ENCODE measurements at regions not wholly inside any gene's neighbourhood (a gene's known extent, or its start where the extent isn't known, plus 50 kb on each side); places are given as distances from the start of the nearest gene placed in this dataset.

GRCh38 chr5:82511134-82511533, 233.0 kb upstream of the RPS23 start:
- no peak for TF ChIP-seq CTCF (IDR thresholded peaks at IDR 0.05; ENCODE audit: control extremely low read depth in 1 of 3, insufficient read depth in 1 of 3, low read depth in 1 of 3, low read length in 3 of 3)
- TF ChIP-seq POLR2A (IDR thresholded peaks at IDR 0.05; ENCODE audit: control extremely low read depth in 1 of 2, low read depth in 2 of 2, low read length in 2 of 2), result no peak
- TF ChIP-seq SIRT6 (IDR thresholded peaks at IDR 0.05; ENCODE audit: low read length), result no peak
- no peak for TF ChIP-seq TEAD4 (IDR thresholded peaks at IDR 0.05; ENCODE audit: low read depth, low read length)

Data from H1 (cell line).